Endothelial cell of umbilical vein (primary cell): ENCODE measurements at regions not wholly inside any gene's neighbourhood (a gene's known extent, or its start where the extent isn't known, plus 50 kb on each side); places are given as distances from the start of the nearest gene placed in this dataset.

Experiments used
- BruUV-seq: library from RNA; stranded (reverse); fragments of 400-500 nt; replicated peaks from 2 replicates; lab custom pipeline; 2021; lab: Mats Ljungman, UMichigan
- CTCF ChIA-PET: fragments of 300-600, 350-600 bp; sonication (Branson Sonifier 250); formaldehyde crosslinking; loops from one replicate; lab custom pipeline; 2021; ENCODE audit warnings: antibody characterized with exemption, inconsistent platforms; lab: Charles Lee
- POLR2A ChIA-PET: fragments of 300-600, 350-600 bp; sonication (Branson Sonifier 250); formaldehyde crosslinking; loops from one replicate; lab custom pipeline; 2021; ENCODE audit warnings: antibody characterized with exemption, inconsistent platforms; lab: Charles Lee
- DNase-seq: peaks from one replicate; pipeline ENCODE4 v3.0.0-alpha.2; 2011; ENCODE audit warnings: low read depth, low spot score
- FAIRE-seq: peaks from 2 replicates; lab custom pipeline; 2011; peaks lifted over from hg19 to GRCh38; lab: Jason Lieb, UNC
- H2AFZ ChIP-seq: 2 replicates; pipeline ENCODE4 v1.6.0; 2012; ENCODE audit warnings: low read depth, low read length, control low read depth, inconsistent platforms
- H3K27ac ChIP-seq: 2 replicates; pipeline ENCODE4 v1.5.1; 2011; ENCODE audit warnings: low read depth, mild to moderate bottlenecking, control low read depth, low read length, moderate library complexity; ENCODE audit not compliant: insufficient read depth
- H3K27me3 ChIP-seq, 2 experiments: 2 replicates each; pipeline versions ENCODE4 v1.6.0 to v1.6.1; 2011; ENCODE audit warnings: low read length in 2 of 2, mixed read lengths in 1 of 2; ENCODE audit not compliant: control insufficient read depth in 2 of 2, insufficient read depth in 2 of 2
- H3K36me3 ChIP-seq, 2 experiments: 2 replicates in 1 of 2; 3 replicates in 1 of 2; pipeline ENCODE4 v1.5.1; 2011; ENCODE audit warnings: low read length in 2 of 2, mild to moderate bottlenecking in 1 of 2, moderate library complexity in 1 of 2; ENCODE audit not compliant: control insufficient read depth in 2 of 2, insufficient read depth in 2 of 2; ENCODE audit errors: extremely low read depth in 1 of 2
- H3K4me1 ChIP-seq: 3 replicates; pipeline ENCODE4 v1.5.1; 2011; ENCODE audit warnings: mild to moderate bottlenecking, low read length; ENCODE audit not compliant: control insufficient read depth, insufficient read depth; ENCODE audit errors: extremely low read depth
- H3K4me2 ChIP-seq: 2 replicates; pipeline ENCODE4 v1.6.1; 2011; ENCODE audit warnings: low read length, control low read depth, mixed read lengths; ENCODE audit not compliant: insufficient read depth
- H3K4me3 ChIP-seq, 3 experiments: fragments of 200-600 bp in 1 of 3; sonication (generic), shearing (Covaris generic) in 1 of 3; replicated peaks in 1 of 3; 2 replicates each; pipeline ENCODE4 v1.5.1; 2011 to 2016; ENCODE audit warnings: control low read depth in 3 of 3, low read length in 3 of 3, mild to moderate bottlenecking in 2 of 3, inconsistent platforms in 1 of 3, low read depth in 1 of 3, moderate library complexity in 1 of 3; ENCODE audit not compliant: insufficient read depth in 1 of 3
- H3K79me2 ChIP-seq: 2 replicates; pipeline ENCODE4 v1.6.0; 2012; ENCODE audit warnings: low read length, inconsistent platforms; ENCODE audit not compliant: control insufficient read depth, insufficient read depth
- H3K9ac ChIP-seq: replicated peaks from 2 replicates; pipeline ENCODE3; 2011; ENCODE audit warnings: low read length, control low read depth; ENCODE audit not compliant: insufficient read depth; ENCODE audit errors: extremely low read depth
- H3K9me1 ChIP-seq: replicated peaks from 3 replicates; pipeline ENCODE4 v1.6.0; 2011; ENCODE audit warnings: mild to moderate bottlenecking, low read length; ENCODE audit not compliant: control insufficient read depth, insufficient read depth; ENCODE audit errors: extremely low read depth
- H3K9me3 ChIP-seq: replicated peaks from 2 replicates; pipeline ENCODE4 v1.5.1; 2012; ENCODE audit warnings: low read length, inconsistent platforms; ENCODE audit not compliant: control insufficient read depth, insufficient read depth
- H4K20me1 ChIP-seq: replicated peaks from 2 replicates; pipeline ENCODE3; 2011; ENCODE audit warnings: mild to moderate bottlenecking, low read length; ENCODE audit not compliant: control insufficient read depth, insufficient read depth; ENCODE audit errors: extremely low read depth
- CTCF ChIP-seq, 2 donors: IDR thresholded peaks; 1 replicate in 1 of 2; 2 replicates in 1 of 2; pipeline ENCODE4 v1.5.1; 2011; ENCODE audit warnings: low read length in 2 of 2, mild to moderate bottlenecking in 2 of 2, moderate library complexity in 2 of 2, control low read depth in 1 of 2, inconsistent platforms in 1 of 2, low read depth in 1 of 2; ENCODE audit not compliant: insufficient read depth in 1 of 2; ENCODE audit errors: extremely low read depth in 1 of 2
- EZH2 ChIP-seq: IDR thresholded peaks from 2 replicates; pipeline ENCODE4 v1.6.1; 2012; ENCODE audit warnings: borderline replicate concordance, low read depth, mild to moderate bottlenecking, moderate library complexity, low read length, inconsistent platforms; ENCODE audit not compliant: severe bottlenecking
- FOS ChIP-seq: IDR thresholded peaks from 2 replicates; pipeline ENCODE4 v1.6.1; 2011; ENCODE audit warnings: mild to moderate bottlenecking, low read length, moderate library complexity, borderline replicate concordance; ENCODE audit not compliant: insufficient read depth
- GATA2 ChIP-seq: IDR thresholded peaks from 2 replicates; pipeline ENCODE4 v1.7.0; 2011; ENCODE audit warnings: low read depth, mild to moderate bottlenecking, moderate library complexity, mixed read lengths, low read length; ENCODE audit not compliant: insufficient read length, insufficient read depth
- JUN ChIP-seq: IDR thresholded peaks from 2 replicates; pipeline ENCODE4 v1.6.1; 2011; ENCODE audit warnings: borderline replicate concordance, low read depth; ENCODE audit not compliant: insufficient read length, insufficient read depth
- MAX ChIP-seq: IDR thresholded peaks from 2 replicates; pipeline ENCODE4 v1.6.1; 2011; ENCODE audit not compliant: insufficient read depth, insufficient read length
- MYC ChIP-seq: IDR thresholded peaks from one replicate; pipeline ENCODE4 v1.6.1; 2011; ENCODE audit warnings: mild to moderate bottlenecking, low read depth, low read length
- POLR2A ChIP-seq: IDR thresholded peaks from 2 replicates; pipeline ENCODE4 v1.6.1; 2012; ENCODE audit warnings: low read depth, mild to moderate bottlenecking, control low read depth, low read length
- POLR2AphosphoS5 ChIP-seq: IDR thresholded peaks from 2 replicates; pipeline ENCODE4 v1.6.1; 2012; ENCODE audit warnings: low read depth, mild to moderate bottlenecking, control low read depth, low read length, moderate library complexity; ENCODE audit not compliant: insufficient read depth
- dilution Hi-C: fragments of 300-500 bp; cut with MboI; formaldehyde crosslinking; loops from one replicate; pipeline ENCODE4 v1.15.0; 2019; ENCODE audit warnings: low sequenced_read_pairs; ENCODE audit not compliant: extremely low pct_ligation_motif_present
- intact Hi-C: fragments of 100-400 bp; cut with micrococcal nuclease; formaldehyde crosslinking; loops from one replicate; pipeline ENCODE4 v1.10.0; 2022

GRCh38 chr2:172169611-172170010, 66.9 kb upstream of the DLX2 start:
- no TSS peak for BruUV-seq
- intact Hi-C loops = loop anchor here (5.0 kb wide), 2 partner anchors 138 to 543 kb away; no protein-coding TSS in a partner anchor
- no peaks in the 10 kb centered on the region for H3K79me2 ChIP-seq
- POLR2A ChIA-PET = no interaction called here
- TF ChIP-seq FOS = no peak
- no peak for TF ChIP-seq EZH2
- no peak for TF ChIP-seq JUN
- TF ChIP-seq GATA2 = no peak
- TF ChIP-seq MAX = no peak
- no peak for TF ChIP-seq POLR2A
- no peak for TF ChIP-seq POLR2AphosphoS5
- no peak for TF ChIP-seq MYC
- TF ChIP-seq CTCF (IDR thresholded peaks at IDR 0.05; ENCODE audit: extremely low read depth in 1 of 2, insufficient read depth in 1 of 2, low read depth in 1 of 2, low read length in 2 of 2) = no peak
- H3K36me3 ChIP-seq = no peaks in the 10 kb centered on the region
- H3K27me3 ChIP-seq = no peaks in the 10 kb centered on the region
- H3K4me3 ChIP-seq = no peak overlapping the region
- H3K27ac ChIP-seq = no peak overlapping the region
- CTCF ChIA-PET = interaction anchor here (10.2 kb wide), 1 partner anchor 295 kb away, joined by 263 read pairs; no protein-coding TSS in a partner anchor
- no peak for FAIRE-seq
- H2AFZ ChIP-seq = no peak overlapping the region
- H3K4me2 ChIP-seq = no peak overlapping the region
- H3K4me1 ChIP-seq = peaks cover 4% of the 10 kb centered on the region
- no peak for DNase-seq
- H4K20me1 ChIP-seq = no peaks in the 10 kb centered on the region
- dilution Hi-C loops = no loop called here
- H3K9me3 ChIP-seq = no peaks in the 10 kb centered on the region
- H3K9ac ChIP-seq = no peak overlapping the region
- no peaks in the 10 kb centered on the region for H3K9me1 ChIP-seq
